ENCODE measurements at regions not wholly inside any gene's neighbourhood (a gene's known extent, or its start where the extent isn't known, plus 50 kb on each side); places are given as distances from the start of the nearest gene placed in this dataset.

- no peak for TF ChIP-seq CTCF (IDR thresholded peaks at IDR 0.05; ENCODE audit: low read depth, low read length, poor library complexity, severe bottlenecking)
- TF ChIP-seq EZH2phosphoT487 (IDR thresholded peaks at IDR 0.05; ENCODE audit: borderline replicate concordance, low read length), result no peak
These were observed 393.3 kb upstream of the TRAM1L1 start for GRCh38 chr4:117478702-117479101.
